A172 (cell line): ENCODE measurements at regions not wholly inside any gene's neighbourhood (a gene's known extent, or its start where the extent isn't known, plus 50 kb on each side); places are given as distances from the start of the nearest gene placed in this dataset.
"Not testable (repeated sequence)": the region's sequence is repeated elsewhere in the genome, so short reads cannot be mapped to it uniquely, and the experiment has no call there.

Source experiments
- DNase-seq: peaks from one replicate; pipeline ENCODE4 v3.0.0-alpha.2; 2015; ENCODE audit warnings: low spot score

- no peak for DNase-seq
Measured at GRCh38 chr7:136325027-136325426, 347.9 kb upstream of the MTPN start.

- DNase-seq = no peak
Measured at GRCh38 chr7:136324073-136324704, 347.0 kb upstream of the MTPN start.

GRCh38 chr7:136312592-136312991 is 335.4 kb upstream of the MTPN start:
- DNase-seq = no peak

- no peak for DNase-seq
Measured at GRCh38 chr7:136309407-136309806, 332.2 kb upstream of the MTPN start.

GRCh38 chr7:136308230-136308629 is 331.1 kb upstream of the MTPN start:
- no peak for DNase-seq

GRCh38 chr7:136303162-136303561 is 326.0 kb upstream of the MTPN start:
- DNase-seq = no peak

- DNase-seq = no peak
Measured at GRCh38 chr7:136302049-136302448, 324.9 kb upstream of the MTPN start.

- no peak for DNase-seq
Measured at GRCh38 chr7:136294977-136295376, 317.8 kb upstream of the MTPN start.

GRCh38 chr7:136293841-136294391 is 316.8 kb upstream of the MTPN start:
- no peak for DNase-seq

- no peak for DNase-seq
Measured at GRCh38 chr7:136293272-136293671, 316.1 kb upstream of the MTPN start.

GRCh38 chr7:136292365-136292764 is 315.2 kb upstream of the MTPN start:
- DNase-seq = no peak

- no peak for DNase-seq
Measured at GRCh38 chr7:136290351-136290750, 313.2 kb upstream of the MTPN start.

- DNase-seq = no peak
Measured at GRCh38 chr7:136278057-136278456, 300.9 kb upstream of the MTPN start.

GRCh38 chr7:136275794-136276193 is 298.6 kb upstream of the MTPN start:
- no peak for DNase-seq

GRCh38 chr7:136274636-136275345 is 297.6 kb upstream of the MTPN start:
- DNase-seq = no peak

- DNase-seq = no peak
Measured at GRCh38 chr7:136272934-136273333, 295.8 kb upstream of the MTPN start.

GRCh38 chr7:136267822-136268221 is 290.7 kb upstream of the MTPN start:
- no peak for DNase-seq

- DNase-seq = no peak
Measured at GRCh38 chr7:136266457-136266856, 289.3 kb upstream of the MTPN start.

GRCh38 chr7:136264304-136264703 is 287.1 kb upstream of the MTPN start:
- not testable (repeated sequence) for DNase-seq

- DNase-seq = not testable (repeated sequence)
Measured at GRCh38 chr7:136263112-136263860, 286.1 kb upstream of the MTPN start.

GRCh38 chr7:136260591-136260990 is 283.4 kb upstream of the MTPN start:
- not testable (repeated sequence) for DNase-seq

GRCh38 chr7:136259074-136259473 is 281.9 kb upstream of the MTPN start:
- no peak for DNase-seq

- DNase-seq = no peak
Measured at GRCh38 chr7:136256491-136256890, 279.3 kb upstream of the MTPN start.
